IMR-90 (cell line): ENCODE measurements at regions not wholly inside any gene's neighbourhood (a gene's known extent, or its start where the extent isn't known, plus 50 kb on each side); places are given as distances from the start of the nearest gene placed in this dataset.
"Not testable (repeated sequence)": the region's sequence is repeated elsewhere in the genome, so short reads cannot be mapped to it uniquely, and the experiment has no call there.

Source experiments
- ATAC-seq: fragments of 200-7000 bp; cut with Tn5 transposase; 2 replicates; pipeline ENCODE4 v1.9.1; 2020; ENCODE audit warnings: low read depth, mild to moderate bottlenecking, moderate library complexity
- BruUV-seq: library from RNA; stranded (reverse); fragments of 400-500 nt; replicated peaks from 2 replicates; lab custom pipeline; 2021; lab: Mats Ljungman, UMichigan
- CTCF ChIA-PET: fragments of 300-600 bp; formaldehyde crosslinking; extraction: SDS; loops from one replicate; lab custom pipeline; 2021; ENCODE audit warnings: antibody characterized with exemption; lab: Yijun Ruan, JAX
- POLR2A ChIA-PET: fragments of 300-600 bp; sonication (Branson Sonifier 250); formaldehyde crosslinking; loops from one replicate; lab custom pipeline; 2022; ENCODE audit warnings: antibody characterized with exemption; ENCODE audit not compliant: unreplicated experiment; lab: Charles Lee
- DNase-seq: peaks from one replicate; pipeline ENCODE4 v3.0.0; 2013
- H2AFZ ChIP-seq: replicated peaks from 2 replicates; pipeline ENCODE3; 2013; ENCODE audit warnings: low read length, mild to moderate bottlenecking; ENCODE audit not compliant: poor library complexity
- H2AK5ac ChIP-seq: 2 replicates; pipeline ENCODE4 v1.6.1; 2013; ENCODE audit warnings: low read depth, low read length, inconsistent platforms
- H2AK9ac ChIP-seq: replicated peaks from 2 replicates; pipeline ENCODE3; 2013; ENCODE audit warnings: mild to moderate bottlenecking, low read depth, low read length, moderate library complexity; ENCODE audit not compliant: poor library complexity
- H2BK120ac ChIP-seq: 2 replicates; pipeline ENCODE4 v1.6.1; 2013; ENCODE audit warnings: low read depth, low read length, inconsistent platforms
- H2BK15ac ChIP-seq: 3 replicates; pipeline ENCODE4 v1.6.1; 2013; ENCODE audit warnings: low read depth, low read length, inconsistent platforms
- H2BK20ac ChIP-seq: 2 replicates; pipeline ENCODE4 v1.6.1; 2013; ENCODE audit warnings: low read depth, mild to moderate bottlenecking, inconsistent platforms, low read length, moderate library complexity
- H2BK5ac ChIP-seq: 2 replicates; pipeline ENCODE4 v1.6.1; 2013; ENCODE audit warnings: mild to moderate bottlenecking, low read depth, low read length, inconsistent platforms; ENCODE audit not compliant: poor library complexity, severe bottlenecking
- H3K14ac ChIP-seq: replicated peaks from 2 replicates; pipeline ENCODE4 v1.6.1; 2013; ENCODE audit warnings: low read depth, low read length, inconsistent platforms
- H3K18ac ChIP-seq: 2 replicates; pipeline ENCODE4 v1.6.1; 2013; ENCODE audit warnings: low read depth, low read length, control low read depth
- H3K23ac ChIP-seq: 2 replicates; pipeline ENCODE4 v1.6.1; 2013; ENCODE audit warnings: low read depth, low read length, inconsistent platforms
- H3K27ac ChIP-seq: 2 replicates; pipeline ENCODE4 v1.5.1; 2013; ENCODE audit warnings: mild to moderate bottlenecking, control low read depth, low read length; ENCODE audit not compliant: insufficient read depth
- H3K27me3 ChIP-seq: 2 replicates; pipeline ENCODE4 v1.6.1; 2013; ENCODE audit warnings: low read length; ENCODE audit not compliant: control insufficient read depth, insufficient read depth
- H3K36me3 ChIP-seq: 2 replicates; pipeline ENCODE4 v1.6.1; 2013; ENCODE audit warnings: low read length, mixed read lengths; ENCODE audit not compliant: control insufficient read depth, insufficient read depth
- H3K4ac ChIP-seq: 2 replicates; pipeline ENCODE4 v1.6.1; 2013; ENCODE audit warnings: low read depth, low read length, inconsistent platforms
- H3K4me1 ChIP-seq: 2 replicates; pipeline ENCODE4 v1.6.1; 2013; ENCODE audit warnings: low read length, mixed read lengths; ENCODE audit not compliant: control insufficient read depth, insufficient read depth
- H3K4me2 ChIP-seq: 2 replicates; pipeline ENCODE4 v1.6.1; 2013; ENCODE audit warnings: low read depth, mild to moderate bottlenecking, control low read depth, low read length, moderate library complexity
- H3K4me3 ChIP-seq: 2 replicates; pipeline ENCODE4 v1.5.1; 2013; ENCODE audit warnings: low read depth, mild to moderate bottlenecking, control low read depth, low read length, moderate library complexity; ENCODE audit not compliant: insufficient read depth
- H3K56ac ChIP-seq: 2 replicates; pipeline ENCODE4 v1.6.1; 2013; ENCODE audit warnings: low read length, inconsistent platforms; ENCODE audit not compliant: insufficient read depth; ENCODE audit errors: extremely low read depth
- H3K79me1 ChIP-seq, 2 experiments: 2 replicates each; pipeline ENCODE4 v1.6.1; 2013; ENCODE audit warnings: low read length in 2 of 2, inconsistent platforms in 1 of 2, low read depth in 1 of 2
- H3K9ac ChIP-seq: 2 replicates; pipeline ENCODE4 v1.6.1; 2013; ENCODE audit warnings: low read depth, low read length, control low read depth
- H3K9me1 ChIP-seq: 2 replicates; pipeline ENCODE4 v1.6.1; 2013; ENCODE audit warnings: low read length, inconsistent platforms; ENCODE audit not compliant: insufficient read depth
- H3K9me3 ChIP-seq: 2 replicates; pipeline ENCODE4 v1.6.1; 2013; ENCODE audit warnings: low read length; ENCODE audit not compliant: control insufficient read depth, insufficient read depth
- H4K20me1 ChIP-seq: 2 replicates; pipeline ENCODE4 v1.6.1; 2013; ENCODE audit warnings: low read length, inconsistent platforms; ENCODE audit not compliant: insufficient read depth
- H4K5ac ChIP-seq: 2 replicates; pipeline ENCODE4 v1.6.1; 2013; ENCODE audit warnings: mild to moderate bottlenecking, low read depth, low read length, control low read depth
- H4K8ac ChIP-seq, 2 experiments: 2 replicates each; pipeline ENCODE4 v1.6.1; 2013; ENCODE audit warnings: low read depth in 2 of 2, low read length in 2 of 2, control low read depth in 1 of 2, inconsistent platforms in 1 of 2
- H4K91ac ChIP-seq: 2 replicates; pipeline ENCODE4 v1.6.1; 2013; ENCODE audit warnings: low read depth, low read length, inconsistent platforms; ENCODE audit not compliant: insufficient read depth
- WGBS, 2 experiments: methylation state at CpG; one replicate each; pipeline versions ENCODE4 v1.1.5 to v1.1.7; 2013; ENCODE audit warnings: missing lambda C conversion rate in 2 of 2; ENCODE audit not compliant: insufficient read length in 1 of 2; ENCODE audit errors: extremely low coverage in 2 of 2; 5-methylcytosine and 5-hydroxymethylcytosine counted together
- dilution Hi-C: fragments of 300-500 bp; cut with HindIII; formaldehyde crosslinking; loops from one replicate; pipeline ENCODE4 v1.14.3; 2018; ENCODE audit warnings: low sequenced_read_pairs; ENCODE audit not compliant: unreplicated experiment
- in situ Hi-C: fragments of 300-500 bp; cut with MboI; formaldehyde crosslinking; loops from 3 replicates; pipeline ENCODE4 v1.14.3; 2019; ENCODE audit warnings: low sequenced_read_pairs, inconsistent platforms, mixed read lengths
- intact Hi-C: fragments of 100-400 bp; cut with micrococcal nuclease; formaldehyde crosslinking; loops from 2 replicates; pipeline ENCODE4 v1.10.0; 2022

DNA sequence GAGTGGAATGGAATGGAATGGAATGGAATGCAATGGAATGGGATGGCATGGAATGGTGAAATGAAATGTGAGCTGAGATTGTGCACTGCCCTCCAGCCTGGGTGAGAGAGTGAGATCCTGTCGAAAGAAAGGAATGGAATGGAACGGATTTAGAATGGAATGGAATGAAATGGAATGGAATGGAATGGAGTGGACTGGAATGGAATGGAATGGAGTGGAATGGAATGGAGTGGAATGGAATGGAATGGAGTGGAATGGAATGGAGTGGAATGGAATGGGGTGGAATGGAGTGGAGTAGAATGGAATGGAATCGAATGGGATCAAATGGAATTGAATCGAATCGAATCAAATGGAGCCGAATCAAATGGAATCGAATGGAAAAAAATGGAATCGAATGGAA is 354.2 kb upstream of the WSB1 start:
- DNase-seq, dilution Hi-C loops, H3K56ac ChIP-seq, CTCF ChIA-PET, H4K20me1 ChIP-seq, H2BK120ac ChIP-seq, H4K8ac ChIP-seq, H3K23ac ChIP-seq, H2AK9ac ChIP-seq, in situ Hi-C loops, BruUV-seq, H3K4me3 ChIP-seq, H3K4me1 ChIP-seq, H3K9ac ChIP-seq, ATAC-seq, POLR2A ChIA-PET, H3K4ac ChIP-seq, H3K27ac ChIP-seq, H3K14ac ChIP-seq, H3K79me1 ChIP-seq, H3K27me3 ChIP-seq, H2BK20ac ChIP-seq, intact Hi-C loops, H3K4me2 ChIP-seq, H4K91ac ChIP-seq, H3K9me1 ChIP-seq, H3K18ac ChIP-seq, H2AFZ ChIP-seq, H2AK5ac ChIP-seq, H4K5ac ChIP-seq, H2BK15ac ChIP-seq, H3K36me3 ChIP-seq: not testable (repeated sequence)
- WGBS, 2 experiments: 67 to 100% methylated on average over 1 to 8 of the region's 8 CpGs
- Histone ChIP-seq H3K9me3 (peaks cover 38% of the 10 kb centered on the region), H2BK5ac (peak overlapping the region; percentile 73)

DNA sequence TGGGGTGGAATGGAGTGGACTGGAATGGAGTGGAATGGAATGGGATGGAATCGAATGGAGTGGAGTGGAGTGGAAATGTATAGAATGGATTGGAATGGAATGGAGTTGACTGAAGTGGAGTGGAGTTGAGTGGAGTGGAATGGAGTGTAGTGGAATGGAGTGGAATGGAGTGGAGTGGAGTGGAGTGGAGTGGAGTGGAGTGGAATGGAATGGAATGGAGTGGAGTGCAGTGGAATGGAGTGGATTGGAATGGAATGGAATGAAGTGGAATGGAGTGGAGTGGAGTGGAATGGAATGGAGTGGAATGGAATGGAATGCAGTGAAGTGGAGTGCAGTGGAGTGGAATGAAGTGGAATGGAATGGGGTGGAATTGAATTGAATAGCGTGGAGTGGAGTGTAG is 353.3 kb upstream of the WSB1 start:
- H3K14ac ChIP-seq, H3K9me1 ChIP-seq, in situ Hi-C loops, H3K4me3 ChIP-seq, POLR2A ChIA-PET, H3K36me3 ChIP-seq, H4K5ac ChIP-seq, H3K27me3 ChIP-seq, H3K79me1 ChIP-seq, H3K27ac ChIP-seq, H3K4me2 ChIP-seq, DNase-seq, H2AK5ac ChIP-seq, H3K23ac ChIP-seq, H2BK20ac ChIP-seq, H3K18ac ChIP-seq, dilution Hi-C loops, H2AK9ac ChIP-seq, H4K20me1 ChIP-seq, H2BK120ac ChIP-seq, H2AFZ ChIP-seq, CTCF ChIA-PET, H3K4ac ChIP-seq, H4K8ac ChIP-seq, H4K91ac ChIP-seq, intact Hi-C loops, H3K4me1 ChIP-seq, H3K56ac ChIP-seq, H3K9ac ChIP-seq, BruUV-seq, ATAC-seq, H2BK15ac ChIP-seq: not testable (repeated sequence)
- WGBS, 2 experiments: 0 to 77% methylated on average over 2 of the region's 2 CpGs
- peak overlapping the region; percentile 67 for H2BK5ac ChIP-seq
- H3K9me3 ChIP-seq: peaks cover 38% of the 10 kb centered on the region
